ENCODE measurements at regions not wholly inside any gene's neighbourhood (a gene's known extent, or its start where the extent isn't known, plus 50 kb on each side); places are given as distances from the start of the nearest gene placed in this dataset.

DNA sequence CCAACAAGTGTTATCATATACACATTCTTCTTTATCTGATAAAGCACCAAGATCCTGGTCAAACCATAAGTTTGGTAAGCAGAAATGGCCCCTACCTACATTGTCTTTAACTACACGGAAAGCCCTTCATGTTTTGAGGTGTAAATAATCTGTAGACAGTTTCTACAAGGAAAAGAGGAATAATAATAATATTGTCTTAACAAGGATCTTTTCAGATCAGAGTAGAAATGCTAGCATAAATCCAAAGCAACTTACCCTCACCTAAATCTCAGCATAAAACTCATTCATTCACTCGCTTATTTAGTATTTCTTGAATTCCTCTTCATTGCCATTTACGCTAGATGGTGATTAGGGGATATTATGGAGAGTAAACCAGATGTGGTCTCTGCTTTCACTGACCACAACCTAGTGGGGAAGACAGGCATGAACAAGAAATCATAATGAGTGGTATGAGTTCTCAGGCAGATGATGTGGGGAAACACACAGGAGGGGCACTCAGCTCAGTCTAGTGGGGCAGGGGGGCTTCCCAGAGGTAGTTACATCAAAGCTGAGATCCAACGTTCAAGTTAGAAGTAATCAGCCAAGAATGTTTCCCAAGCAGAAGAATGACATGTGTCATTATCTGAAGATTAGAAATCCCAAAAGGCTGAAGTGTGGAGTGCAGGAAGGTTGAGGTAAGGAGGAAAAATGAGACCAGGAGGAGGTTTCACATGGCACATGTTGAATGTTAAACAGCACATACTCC, 65.4 kb upstream of the ZC3H12C start:
- DNase-seq (ENCODE audit: low spot score): no peak

- no peak for DNase-seq (ENCODE audit: low spot score)
Observed at GRCh38 chr11:110028921-110029320, 64.3 kb upstream of the ZC3H12C start.

DNA sequence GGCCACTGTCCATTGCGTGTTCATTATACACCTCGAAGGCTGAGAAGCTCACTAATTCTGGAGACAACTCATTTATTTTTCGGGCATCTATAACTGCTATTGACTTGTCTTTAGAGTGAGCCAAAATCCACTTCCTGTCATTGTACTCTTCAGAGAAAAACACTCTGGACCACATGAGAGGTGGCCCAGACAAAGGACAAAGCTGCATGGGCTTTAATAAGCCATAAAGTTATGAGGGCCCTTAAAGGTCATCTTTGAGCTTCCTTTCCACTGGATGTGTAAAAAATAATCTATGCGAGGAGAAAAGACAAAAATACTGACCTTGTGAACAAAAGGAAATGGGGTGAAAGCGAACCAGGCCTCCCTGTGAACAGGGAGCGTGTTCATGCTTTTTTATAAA, 63.5 kb upstream of the ZC3H12C start:
- no peak for DNase-seq (ENCODE audit: low spot score)

DNA sequence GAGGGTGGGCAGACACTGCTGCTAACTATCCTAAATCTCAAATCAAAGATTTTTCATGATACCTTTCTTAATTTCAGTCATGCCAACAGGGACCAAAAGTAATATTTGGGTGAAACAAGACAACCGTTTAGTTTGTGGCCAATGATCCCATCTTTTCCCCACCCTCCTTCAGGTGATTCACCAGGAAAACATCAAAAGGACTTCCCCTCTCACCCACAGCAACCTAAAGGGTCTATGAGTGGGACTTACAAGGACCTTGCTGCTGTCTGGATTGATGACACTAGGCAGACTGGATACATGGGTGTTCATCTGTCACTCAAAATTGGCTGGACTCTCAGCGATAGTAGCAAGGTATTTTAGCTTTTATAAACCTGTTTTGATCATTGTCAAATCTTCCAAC, 62.0 kb upstream of the ZC3H12C start:
- DNase-seq (ENCODE audit: low spot score): no peak

GRCh38 chr11:110032259-110032658, 60.9 kb upstream of the ZC3H12C start:
- DNase-seq (ENCODE audit: low spot score): no peak

DNA sequence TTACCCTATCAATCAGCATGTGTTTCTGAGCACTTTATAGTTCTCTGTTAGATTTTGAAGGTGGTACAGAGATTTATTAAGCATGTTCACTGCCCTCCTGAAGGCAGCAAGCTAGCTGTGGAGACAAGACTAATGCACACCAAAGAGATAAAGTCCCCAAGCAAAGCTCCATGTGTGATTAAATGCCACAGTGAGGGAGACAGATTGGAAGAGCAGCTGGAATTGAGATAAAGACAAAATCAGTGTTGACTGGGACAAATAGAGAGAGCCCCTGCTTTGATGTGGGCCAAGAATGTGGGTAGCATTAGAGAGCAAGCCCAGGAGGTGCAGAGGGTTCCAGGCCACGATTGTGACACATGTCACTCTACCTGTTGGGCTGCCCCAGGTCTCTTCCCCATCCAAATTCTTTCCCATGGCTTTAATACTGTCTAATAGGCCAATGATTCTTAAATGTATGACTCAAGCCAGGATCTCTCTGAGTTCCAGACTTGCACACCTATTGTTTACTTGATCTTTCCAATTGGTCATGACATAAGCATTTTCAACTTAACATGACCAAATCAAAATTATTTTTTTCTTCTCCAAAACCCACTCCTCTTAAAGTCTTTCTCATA, 60.1 kb upstream of the ZC3H12C start:
- no peak for DNase-seq (ENCODE audit: low spot score)

DNA sequence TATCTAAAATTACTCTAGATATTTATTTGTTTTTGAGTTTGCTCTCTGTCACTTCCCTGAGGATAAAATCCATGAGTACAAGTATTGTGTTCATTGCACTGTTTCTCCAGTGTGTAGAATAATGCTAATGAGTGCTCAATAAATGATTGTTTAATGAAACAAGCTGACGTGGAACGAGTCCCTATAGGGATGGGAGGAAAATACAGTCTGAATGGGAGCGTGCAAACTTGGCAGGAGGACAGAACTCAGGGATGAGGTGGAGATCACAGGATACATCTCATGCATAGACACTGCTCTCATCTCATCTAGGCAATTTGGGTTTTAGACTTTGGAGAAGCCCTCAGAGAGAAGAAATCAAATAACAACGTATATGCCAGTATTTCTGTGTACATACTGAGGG, 58.4 kb upstream of the ZC3H12C start:
- no peak for DNase-seq (ENCODE audit: low spot score)

DNA sequence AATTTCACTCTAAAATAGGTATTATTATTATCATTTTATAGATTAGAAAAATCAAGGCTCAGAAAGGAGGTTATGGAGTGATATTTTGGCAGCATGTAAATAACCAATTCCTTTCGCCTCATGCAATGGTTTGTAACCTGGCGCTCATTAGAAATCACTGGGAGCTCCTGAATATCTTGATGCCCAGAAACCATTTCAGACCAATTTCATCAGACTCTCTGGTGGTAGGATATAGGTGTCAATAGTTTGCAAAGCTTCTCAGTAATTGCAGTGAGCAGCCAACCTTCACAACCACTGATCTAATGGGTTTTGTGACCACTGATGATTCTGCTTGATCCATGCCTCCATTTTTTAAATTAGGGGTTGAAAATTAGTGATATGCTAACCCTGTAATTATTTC, 57.8 kb upstream of the ZC3H12C start:
- no peak for DNase-seq (ENCODE audit: low spot score)

GRCh38 chr11:110038201-110038600, 55.0 kb upstream of the ZC3H12C start:
- DNase-seq (ENCODE audit: low spot score): no peak
